ENCODE measurements at regions not wholly inside any gene's neighbourhood (a gene's known extent, or its start where the extent isn't known, plus 50 kb on each side); places are given as distances from the start of the nearest gene placed in this dataset.

GRCh38 chr1:182134257-182134656 lies 72.7 kb upstream of the ZNF648 start:
- no peaks in the 10 kb centered on the region for H4K20me1 ChIP-seq (ENCODE audit: control insufficient read depth, insufficient read depth, low read length, poor library complexity, severe bottlenecking)
- Mint-ChIP-seq H3K27me3 (peaks cover 7% of the 10 kb centered on the region), H3K9me3 (ENCODE audit: insufficient read depth) (peaks cover 13% of the 10 kb centered on the region), H3K4me3 (no peak overlapping the region), H3K27ac (no peak overlapping the region), H3K4me1 (no peaks in the 10 kb centered on the region)
- DNase-seq: no peak
- TF ChIP-seq EZH2 (IDR thresholded peaks at IDR 0.05; ENCODE audit: borderline replicate concordance, insufficient read depth, low read depth, low read length, poor library complexity, severe bottlenecking): no peak
- no peak for TF ChIP-seq CTCF (IDR thresholded peaks at IDR 0.05)
- H3K27me3 ChIP-seq (replicated peaks in 1 of 4; ENCODE audit: control extremely low read depth in 1 of 4, control insufficient read depth in 3 of 4, insufficient read depth in 4 of 4, low read length in 3 of 4): no peaks in the 10 kb centered on the region
- no peak overlapping the region for H3K4me3 ChIP-seq (ENCODE audit: control extremely low read depth in 1 of 5, extremely low read depth in 1 of 5, insufficient read depth in 1 of 5, low read depth in 2 of 5, low read length in 4 of 5)
- no peaks in the 10 kb centered on the region for H3K4me1 ChIP-seq (ENCODE audit: control insufficient read depth in 2 of 2, insufficient read depth in 2 of 2, low read length in 2 of 2)
- no peak overlapping the region for H2AFZ ChIP-seq (ENCODE audit: insufficient read depth, low read depth, low read length, poor library complexity, severe bottlenecking)
- H3K4me2 ChIP-seq (replicated peaks; ENCODE audit: low read depth, low read length, poor library complexity, severe bottlenecking): no peak overlapping the region
- no peak overlapping the region for H3K9ac ChIP-seq (ENCODE audit: low read length)
- H3K79me2 ChIP-seq (ENCODE audit: control insufficient read depth, insufficient read depth, low read length): no peaks in the 10 kb centered on the region
- ChIA-PET POLR2A (no interaction called here), CTCF (interaction anchor here (3.4 kb wide), 1 partner anchor 10 kb away, joined by 13 read pairs; no protein-coding TSS in a partner anchor)
- WGBS (ENCODE audit: insufficient coverage): no CpG with 5 or more reads among the region's 4 CpGs
- H3K36me3 ChIP-seq (replicated peaks in 1 of 2; ENCODE audit: control extremely low read depth in 1 of 2, control insufficient read depth in 1 of 2, extremely low read depth in 1 of 2, insufficient read depth in 2 of 2, low read length in 1 of 2): no peaks in the 10 kb centered on the region
- peaks cover 0 to 10% (median 10%) of the 10 kb centered on the region in 3 donors for H3K9me3 ChIP-seq (ENCODE audit: control extremely low read depth in 1 of 3, control insufficient read depth in 2 of 3, insufficient read depth in 1 of 3, low read length in 2 of 3)
- no peak overlapping the region for H3K27ac ChIP-seq (ENCODE audit: low read length in 2 of 2)
- no peak for ATAC-seq (ENCODE audit: low read depth)
- intact Hi-C loops (cut with micrococcal nuclease): no loop called here

- peaks cover 0 to 10% (median 10%) of the 10 kb centered on the region in 3 donors for H3K9me3 ChIP-seq (ENCODE audit: control extremely low read depth in 1 of 3, control insufficient read depth in 2 of 3, insufficient read depth in 1 of 3, low read length in 2 of 3)
- no peaks in the 10 kb centered on the region for H3K4me1 ChIP-seq (ENCODE audit: control insufficient read depth in 2 of 2, insufficient read depth in 2 of 2, low read length in 2 of 2)
- no peaks in the 10 kb centered on the region for H4K20me1 ChIP-seq (ENCODE audit: control insufficient read depth, insufficient read depth, low read length, poor library complexity, severe bottlenecking)
- no peak overlapping the region for H3K4me3 Mint-ChIP-seq
- TF ChIP-seq CTCF (IDR thresholded peaks at IDR 0.05) (no peak), EZH2 (IDR thresholded peaks at IDR 0.05; ENCODE audit: borderline replicate concordance, insufficient read depth, low read depth, low read length, poor library complexity, severe bottlenecking) (no peak)
- H3K4me2 ChIP-seq (replicated peaks; ENCODE audit: low read depth, low read length, poor library complexity, severe bottlenecking): no peak overlapping the region
- ChIA-PET CTCF (interaction anchor here (3.4 kb wide), 1 partner anchor 11 kb away, joined by 13 read pairs; no protein-coding TSS in a partner anchor), POLR2A (no interaction called here)
- no peak overlapping the region for H3K27ac ChIP-seq (ENCODE audit: low read length in 2 of 2)
- H3K27me3 Mint-ChIP-seq: peaks cover 12% of the 10 kb centered on the region
- ATAC-seq (ENCODE audit: low read depth) (no peak), DNase-seq (no peak)
- no peak overlapping the region for H2AFZ ChIP-seq (ENCODE audit: insufficient read depth, low read depth, low read length, poor library complexity, severe bottlenecking)
- H3K9ac ChIP-seq (ENCODE audit: low read length): no peak overlapping the region
- no peaks in the 10 kb centered on the region for H3K27me3 ChIP-seq (replicated peaks in 1 of 4; ENCODE audit: control extremely low read depth in 1 of 4, control insufficient read depth in 3 of 4, insufficient read depth in 4 of 4, low read length in 3 of 4)
- H3K36me3 ChIP-seq (replicated peaks in 1 of 2; ENCODE audit: control extremely low read depth in 1 of 2, control insufficient read depth in 1 of 2, extremely low read depth in 1 of 2, insufficient read depth in 2 of 2, low read length in 1 of 2): no peaks in the 10 kb centered on the region
- intact Hi-C loops (cut with micrococcal nuclease): no loop called here
- H3K9me3 Mint-ChIP-seq (ENCODE audit: insufficient read depth): peaks cover 13% of the 10 kb centered on the region
- H3K4me1 Mint-ChIP-seq: no peaks in the 10 kb centered on the region
- no peaks in the 10 kb centered on the region for H3K79me2 ChIP-seq (ENCODE audit: control insufficient read depth, insufficient read depth, low read length)
- no peak overlapping the region for H3K4me3 ChIP-seq (ENCODE audit: control extremely low read depth in 1 of 5, extremely low read depth in 1 of 5, insufficient read depth in 1 of 5, low read depth in 2 of 5, low read length in 4 of 5)
- no peak overlapping the region for H3K27ac Mint-ChIP-seq
- WGBS (ENCODE audit: insufficient coverage): 100% methylated on average over 2 of the region's 7 CpGs
Observed at GRCh38 chr1:182133181-182133580, 71.7 kb upstream of the ZNF648 start.

Measured in B cell (primary cell).